ENCODE measurements at regions not wholly inside any gene's neighbourhood (a gene's known extent, or its start where the extent isn't known, plus 50 kb on each side); places are given as distances from the start of the nearest gene placed in this dataset.

- Histone ChIP-seq H2AK5ac (ENCODE audit: low read length) (no peak overlapping the region), H2BK12ac (ENCODE audit: low read length) (no peak overlapping the region), H3K4me2 (ENCODE audit: low read length) (no peak overlapping the region), H3K4me1 (ENCODE audit: control insufficient read depth in 1 of 2, insufficient read depth in 2 of 2, low read length in 2 of 2) (no peaks in the 10 kb centered on the region), H3K14ac (ENCODE audit: low read length) (no peak overlapping the region), H4K12ac (ENCODE audit: low read depth, low read length) (no peak overlapping the region), H3K4me3 (ENCODE audit: low read depth, low read length) (no peak overlapping the region), H2BK5ac (ENCODE audit: low read depth, low read length, poor library complexity) (no peak overlapping the region), H3K4ac (ENCODE audit: low read depth, low read length) (no peak overlapping the region), H3K79me1 (ENCODE audit: low read length) (no peaks in the 10 kb centered on the region), H3K23ac (ENCODE audit: low read length) (no peak overlapping the region), H3K9ac (ENCODE audit: low read length) (no peak overlapping the region), H2AFZ (ENCODE audit: insufficient read depth, low read length, poor library complexity) (no peak overlapping the region), H3K36me3 (ENCODE audit: control insufficient read depth in 1 of 2, insufficient read depth in 2 of 2, low read length in 2 of 2) (no peaks in the 10 kb centered on the region), H3K27me3 (ENCODE audit: insufficient read depth, low read length) (no peaks in the 10 kb centered on the region), H3K18ac (ENCODE audit: low read length) (no peak overlapping the region), H3K79me2 (ENCODE audit: control insufficient read depth, insufficient read depth, low read length, poor library complexity) (no peaks in the 10 kb centered on the region), H4K91ac (ENCODE audit: low read depth, low read length) (no peak overlapping the region), H2BK120ac (ENCODE audit: insufficient read depth, low read length, poor library complexity) (no peak overlapping the region), H3K9me3 (ENCODE audit: insufficient read depth, low read depth, low read length) (no peaks in the 10 kb centered on the region), H4K8ac (ENCODE audit: low read depth, low read length) (no peak overlapping the region), H3K27ac (ENCODE audit: low read depth, low read length) (no peak overlapping the region)
- no CpG with 5 or more reads among the region's 3 CpGs for WGBS (ENCODE audit: extremely low coverage, insufficient coverage, insufficient read length)
- no peak for DNase-seq
Observed at GRCh38 chr3:189404797-189405484, 226.2 kb upstream of the TP63 start.

GRCh38 chr3:189406148-189406547 lies 225.0 kb upstream of the TP63 start:
- no peaks in the 10 kb centered on the region for H3K36me3 ChIP-seq (ENCODE audit: control insufficient read depth in 1 of 2, insufficient read depth in 2 of 2, low read length in 2 of 2)
- H3K27me3 ChIP-seq (ENCODE audit: insufficient read depth, low read length), result no peaks in the 10 kb centered on the region
- no peaks in the 10 kb centered on the region for H3K9me3 ChIP-seq (ENCODE audit: insufficient read depth, low read depth, low read length)
- H3K18ac ChIP-seq (ENCODE audit: low read length), result no peak overlapping the region
- H3K27ac ChIP-seq (ENCODE audit: low read depth, low read length), result no peak overlapping the region
- H3K4ac ChIP-seq (ENCODE audit: low read depth, low read length), result no peak overlapping the region
- WGBS (ENCODE audit: extremely low coverage, insufficient coverage, insufficient read length), result no CpG with 5 or more reads among the region's 1 CpG
- no peak for DNase-seq
- H3K4me3 ChIP-seq (ENCODE audit: low read depth, low read length), result no peak overlapping the region
- no peak overlapping the region for H2AFZ ChIP-seq (ENCODE audit: insufficient read depth, low read length, poor library complexity)
- H3K4me1 ChIP-seq (ENCODE audit: control insufficient read depth in 1 of 2, insufficient read depth in 2 of 2, low read length in 2 of 2), result no peaks in the 10 kb centered on the region
- H2BK120ac ChIP-seq (ENCODE audit: insufficient read depth, low read length, poor library complexity), result no peak overlapping the region
- H3K4me2 ChIP-seq (ENCODE audit: low read length), result no peak overlapping the region
- H2BK12ac ChIP-seq (ENCODE audit: low read length), result no peak overlapping the region
- no peak overlapping the region for H2AK5ac ChIP-seq (ENCODE audit: low read length)
- H3K79me2 ChIP-seq (ENCODE audit: control insufficient read depth, insufficient read depth, low read length, poor library complexity), result no peaks in the 10 kb centered on the region
- no peak overlapping the region for H4K12ac ChIP-seq (ENCODE audit: low read depth, low read length)
- no peak overlapping the region for H4K91ac ChIP-seq (ENCODE audit: low read depth, low read length)
- no peak overlapping the region for H2BK5ac ChIP-seq (ENCODE audit: low read depth, low read length, poor library complexity)
- no peak overlapping the region for H3K23ac ChIP-seq (ENCODE audit: low read length)
- no peak overlapping the region for H3K9ac ChIP-seq (ENCODE audit: low read length)
- H3K14ac ChIP-seq (ENCODE audit: low read length), result no peak overlapping the region
- H3K79me1 ChIP-seq (ENCODE audit: low read length), result no peaks in the 10 kb centered on the region
- no peak overlapping the region for H4K8ac ChIP-seq (ENCODE audit: low read depth, low read length)

- Histone ChIP-seq H3K27ac (ENCODE audit: low read depth, low read length) (no peak overlapping the region), H2BK12ac (ENCODE audit: low read length) (no peak overlapping the region), H3K23ac (ENCODE audit: low read length) (no peak overlapping the region), H3K4ac (ENCODE audit: low read depth, low read length) (no peak overlapping the region), H2AFZ (ENCODE audit: insufficient read depth, low read length, poor library complexity) (no peak overlapping the region), H3K79me2 (ENCODE audit: control insufficient read depth, insufficient read depth, low read length, poor library complexity) (no peaks in the 10 kb centered on the region), H3K4me3 (ENCODE audit: low read depth, low read length) (no peak overlapping the region), H4K12ac (ENCODE audit: low read depth, low read length) (no peak overlapping the region), H3K9ac (ENCODE audit: low read length) (no peak overlapping the region), H4K91ac (ENCODE audit: low read depth, low read length) (no peak overlapping the region), H3K4me1 (ENCODE audit: control insufficient read depth in 1 of 2, insufficient read depth in 2 of 2, low read length in 2 of 2) (no peaks in the 10 kb centered on the region), H3K27me3 (ENCODE audit: insufficient read depth, low read length) (no peaks in the 10 kb centered on the region), H3K79me1 (ENCODE audit: low read length) (no peaks in the 10 kb centered on the region), H2AK5ac (ENCODE audit: low read length) (no peak overlapping the region), H3K4me2 (ENCODE audit: low read length) (no peak overlapping the region), H3K18ac (ENCODE audit: low read length) (no peak overlapping the region), H3K36me3 (ENCODE audit: control insufficient read depth in 1 of 2, insufficient read depth in 2 of 2, low read length in 2 of 2) (no peaks in the 10 kb centered on the region), H2BK5ac (ENCODE audit: low read depth, low read length, poor library complexity) (no peak overlapping the region), H3K14ac (ENCODE audit: low read length) (no peak overlapping the region), H3K9me3 (ENCODE audit: insufficient read depth, low read depth, low read length) (no peaks in the 10 kb centered on the region), H4K8ac (ENCODE audit: low read depth, low read length) (no peak overlapping the region), H2BK120ac (ENCODE audit: insufficient read depth, low read length, poor library complexity) (no peak overlapping the region)
- no CpG with 5 or more reads among the region's 1 CpG for WGBS (ENCODE audit: extremely low coverage, insufficient coverage, insufficient read length)
- DNase-seq, result no peak
Observed at GRCh38 chr3:189410522-189410921, 220.7 kb upstream of the TP63 start.

DNA sequence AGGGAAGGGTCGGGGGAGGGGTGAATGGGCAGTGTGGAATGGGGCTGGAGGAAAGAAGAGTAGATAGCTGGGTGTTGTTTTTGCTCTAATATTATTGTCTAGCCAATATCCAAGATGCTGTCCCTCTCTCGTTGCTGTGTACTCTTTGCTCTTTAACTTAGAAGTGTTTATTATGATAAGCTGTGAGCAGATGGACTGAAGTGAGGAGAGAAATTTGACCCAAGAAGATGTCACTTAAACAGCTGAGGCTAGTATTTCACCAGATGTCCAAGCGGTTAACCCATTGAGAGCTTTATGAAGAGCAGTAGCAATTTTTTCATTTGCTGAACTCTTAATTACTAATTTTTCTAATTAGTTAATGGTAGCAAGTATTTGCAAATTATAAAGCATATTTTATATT lies 212.2 kb upstream of the TP63 start:
- Histone ChIP-seq H4K12ac (ENCODE audit: low read depth, low read length) (no peak overlapping the region), H3K9me3 (ENCODE audit: insufficient read depth, low read depth, low read length) (no peaks in the 10 kb centered on the region), H2AK5ac (ENCODE audit: low read length) (no peak overlapping the region), H3K4ac (ENCODE audit: low read depth, low read length) (no peak overlapping the region), H3K4me3 (ENCODE audit: low read depth, low read length) (no peak overlapping the region), H3K4me1 (ENCODE audit: control insufficient read depth in 1 of 2, insufficient read depth in 2 of 2, low read length in 2 of 2) (no peaks in the 10 kb centered on the region), H4K91ac (ENCODE audit: low read depth, low read length) (no peak overlapping the region), H3K79me1 (ENCODE audit: low read length) (no peaks in the 10 kb centered on the region), H3K27ac (ENCODE audit: low read depth, low read length) (no peak overlapping the region), H3K4me2 (ENCODE audit: low read length) (no peak overlapping the region), H3K14ac (ENCODE audit: low read length) (no peak overlapping the region), H2BK120ac (ENCODE audit: insufficient read depth, low read length, poor library complexity) (no peak overlapping the region), H2BK5ac (ENCODE audit: low read depth, low read length, poor library complexity) (no peak overlapping the region), H3K27me3 (ENCODE audit: insufficient read depth, low read length) (no peaks in the 10 kb centered on the region), H3K23ac (ENCODE audit: low read length) (no peak overlapping the region), H3K18ac (ENCODE audit: low read length) (no peak overlapping the region), H3K79me2 (ENCODE audit: control insufficient read depth, insufficient read depth, low read length, poor library complexity) (no peaks in the 10 kb centered on the region), H2AFZ (ENCODE audit: insufficient read depth, low read length, poor library complexity) (no peak overlapping the region), H3K9ac (ENCODE audit: low read length) (no peak overlapping the region), H2BK12ac (ENCODE audit: low read length) (no peak overlapping the region), H4K8ac (ENCODE audit: low read depth, low read length) (no peak overlapping the region), H3K36me3 (ENCODE audit: control insufficient read depth in 1 of 2, insufficient read depth in 2 of 2, low read length in 2 of 2) (no peaks in the 10 kb centered on the region)
- WGBS (ENCODE audit: extremely low coverage, insufficient coverage, insufficient read length), result no CpG with 5 or more reads among the region's 3 CpGs
- no peak for DNase-seq
